GM21723 (cell line): ENCODE measurements at regions not wholly inside any gene's neighbourhood (a gene's known extent, or its start where the extent isn't known, plus 50 kb on each side); places are given as distances from the start of the nearest gene placed in this dataset.

ENCODE experiments used
- ATAC-seq: cut with Tn5 transposase; IDR thresholded peaks from one replicate; pipeline ENCODE4 v1.9.1; 2021; ENCODE audit warnings: mild to moderate bottlenecking, moderate library complexity; ENCODE audit not compliant: unreplicated experiment

DNA sequence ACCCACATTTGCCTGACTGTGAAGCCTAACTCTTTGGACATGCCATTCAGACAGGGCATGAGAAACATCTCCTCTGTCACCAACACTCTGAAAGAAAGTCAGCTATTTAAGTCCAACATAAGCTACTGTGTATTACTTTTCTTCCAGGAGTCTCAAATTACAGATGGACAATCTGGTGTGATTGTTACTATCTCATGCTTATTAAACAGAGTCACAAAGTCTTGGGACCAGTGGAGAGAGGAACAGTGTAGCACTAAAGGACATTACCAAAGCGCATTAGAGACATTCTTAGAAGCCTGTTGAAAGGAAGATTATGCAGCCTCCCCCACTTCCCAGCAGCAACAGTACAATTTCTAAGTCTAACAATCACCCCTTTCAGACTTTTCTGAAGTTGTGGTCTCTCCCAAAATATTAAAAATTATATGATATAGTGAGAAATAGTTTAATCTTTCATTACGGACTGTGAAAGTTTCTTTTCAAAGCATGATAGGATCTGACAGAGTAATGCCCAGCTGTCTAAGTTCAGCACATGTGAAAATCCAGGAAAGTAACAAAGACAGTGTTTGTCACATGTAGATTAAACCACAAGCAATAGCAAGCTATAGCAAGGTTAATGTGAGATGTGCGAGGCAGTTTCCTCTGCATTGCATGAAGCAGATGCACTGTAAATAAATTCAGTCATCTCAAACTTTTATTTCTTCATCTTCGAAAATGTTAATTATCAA, 280.9 kb upstream of the FZD8 start:
- ATAC-seq: no peak

DNA sequence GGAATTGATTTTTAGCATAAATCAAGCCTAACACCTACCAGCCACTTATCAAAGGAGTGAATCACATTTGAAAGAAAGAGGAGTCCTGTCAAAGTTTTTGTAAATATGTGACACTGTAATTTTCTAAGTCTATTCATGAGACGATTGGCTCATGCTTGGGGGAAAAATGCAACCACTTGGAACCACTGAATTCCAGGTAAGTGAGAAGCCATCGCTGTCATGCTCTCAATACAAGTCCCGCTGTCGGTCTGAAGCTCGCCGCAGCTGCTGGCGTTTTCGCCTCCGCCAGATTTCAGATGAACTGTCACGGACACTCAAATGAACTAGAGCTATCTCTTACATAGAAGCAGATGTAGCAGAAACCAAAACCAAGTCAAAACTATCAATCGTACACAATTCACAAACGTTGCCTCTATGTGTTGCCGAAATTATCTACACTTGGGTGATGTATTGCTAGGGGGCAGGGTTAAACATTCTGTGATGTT, 279.8 kb upstream of the FZD8 start:
- ATAC-seq: no peak

DNA sequence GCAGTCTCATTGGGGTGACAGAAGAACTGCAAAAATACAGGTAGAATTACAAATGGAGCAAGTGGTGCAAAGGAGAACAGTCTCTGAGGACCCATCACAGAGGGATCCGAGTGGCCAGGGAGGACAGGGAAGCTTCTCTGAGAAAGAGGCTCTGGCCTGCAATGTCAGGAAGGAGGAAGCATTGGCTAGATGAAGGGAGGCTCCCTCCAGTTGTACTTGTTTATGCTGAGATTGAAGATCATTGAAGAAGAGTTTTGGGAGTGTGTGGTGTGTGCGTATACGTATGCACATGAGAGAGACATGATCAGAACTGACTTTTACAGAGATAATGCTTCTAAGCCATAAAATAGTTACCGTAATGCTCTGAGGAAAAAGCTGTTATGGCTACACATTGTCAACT, 274.7 kb upstream of the FZD8 start:
- ATAC-seq: no peak

DNA sequence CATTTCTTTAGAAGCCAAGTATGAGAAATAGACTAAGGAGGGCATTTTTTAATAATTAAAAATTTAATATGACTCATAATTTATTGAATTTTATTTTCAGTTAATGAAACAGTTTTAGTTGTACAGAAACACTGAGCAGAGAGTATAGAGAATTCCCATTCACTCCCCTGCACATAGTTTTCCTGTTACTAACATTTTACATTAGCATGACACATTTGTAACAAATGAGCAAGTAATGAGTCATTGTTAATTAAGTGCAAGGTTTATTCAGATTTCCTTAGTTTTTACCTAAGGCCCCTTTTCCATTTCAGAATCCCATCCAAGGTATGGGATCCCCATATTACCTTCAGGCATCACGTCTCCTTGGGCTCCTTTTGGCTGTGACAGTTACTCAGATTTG, 271.5 kb upstream of the FZD8 start:
- no peak for ATAC-seq

DNA sequence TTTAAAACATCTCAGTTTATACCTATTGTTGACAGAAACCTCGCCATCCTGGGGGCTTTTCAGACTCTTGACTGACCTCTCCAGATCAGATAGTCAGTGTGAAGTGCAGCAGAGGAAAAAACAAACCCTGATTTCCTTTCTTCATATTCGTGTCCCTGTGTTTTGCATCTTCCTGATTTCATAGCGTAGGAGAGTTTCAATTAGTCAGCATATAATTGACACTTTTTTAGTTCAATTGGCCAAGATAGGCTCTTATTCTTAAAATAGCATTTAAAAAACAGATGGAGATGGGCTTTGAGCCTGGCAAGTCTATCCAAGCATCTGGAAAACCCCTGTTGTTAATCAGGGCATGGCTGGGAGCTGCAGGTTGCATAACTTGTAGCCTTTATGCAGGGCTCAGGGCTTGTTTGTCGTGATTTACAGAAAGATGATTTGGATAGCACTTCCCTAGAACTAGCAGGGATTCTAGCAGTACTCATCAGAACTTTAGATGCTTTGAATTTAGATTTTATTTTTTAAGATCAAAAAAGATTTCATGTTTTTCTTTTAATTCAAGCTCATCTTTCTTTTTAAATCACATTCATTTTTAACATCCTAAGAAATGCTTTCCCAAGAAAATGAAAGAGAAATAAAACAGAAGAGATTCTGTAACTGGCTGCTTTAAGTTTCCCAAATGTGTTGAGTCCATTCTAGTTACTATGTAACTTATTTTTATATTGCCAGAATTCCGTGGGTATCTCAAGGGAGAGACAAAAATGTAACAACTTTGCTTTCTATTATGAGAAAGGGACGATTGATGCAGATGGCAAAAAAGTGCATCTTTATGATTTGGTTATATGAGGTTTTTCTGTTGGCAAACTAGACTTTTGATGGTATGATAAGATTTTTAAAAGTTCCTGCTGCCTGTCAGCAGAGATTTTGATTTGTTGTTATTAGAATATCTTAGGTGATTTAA, 270.8 kb upstream of the FZD8 start:
- no peak for ATAC-seq

DNA sequence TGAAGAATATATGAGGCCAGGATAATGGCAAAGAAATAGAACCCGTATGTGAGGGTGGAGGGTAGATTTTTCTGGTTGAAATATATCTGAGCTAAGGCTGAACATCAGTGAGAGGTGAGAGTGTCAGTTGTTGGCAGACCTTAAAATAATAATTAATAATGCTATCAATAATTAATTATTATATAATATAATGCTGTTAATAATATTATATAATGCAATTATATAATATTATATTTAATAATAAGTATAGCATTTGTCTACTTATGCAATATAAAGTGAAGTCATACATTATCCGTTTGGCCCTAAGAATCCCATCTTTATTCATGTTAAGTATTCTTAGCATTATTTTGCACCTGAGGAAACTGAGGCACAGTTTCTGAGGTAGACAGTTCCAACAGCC, 269.9 kb upstream of the FZD8 start:
- ATAC-seq: no peak

DNA sequence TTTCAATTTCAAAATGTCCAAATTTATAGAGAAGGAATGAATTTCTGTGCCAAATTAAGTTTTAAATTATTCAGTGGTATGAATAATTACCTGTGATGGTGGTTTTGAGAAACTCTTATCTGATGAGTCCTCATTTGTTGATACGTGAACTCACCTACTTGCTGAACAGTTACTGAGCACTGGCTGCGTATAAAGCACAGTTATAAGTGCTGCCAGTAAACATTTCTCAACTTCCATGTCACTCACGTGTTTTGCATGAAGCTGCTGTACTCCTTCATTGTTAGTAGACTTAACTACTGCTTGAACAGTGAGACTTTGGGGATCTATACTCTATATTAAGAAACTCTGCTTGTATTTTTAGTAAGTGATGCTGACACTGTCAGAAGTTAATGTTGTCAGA, 269.1 kb upstream of the FZD8 start:
- no peak for ATAC-seq

DNA sequence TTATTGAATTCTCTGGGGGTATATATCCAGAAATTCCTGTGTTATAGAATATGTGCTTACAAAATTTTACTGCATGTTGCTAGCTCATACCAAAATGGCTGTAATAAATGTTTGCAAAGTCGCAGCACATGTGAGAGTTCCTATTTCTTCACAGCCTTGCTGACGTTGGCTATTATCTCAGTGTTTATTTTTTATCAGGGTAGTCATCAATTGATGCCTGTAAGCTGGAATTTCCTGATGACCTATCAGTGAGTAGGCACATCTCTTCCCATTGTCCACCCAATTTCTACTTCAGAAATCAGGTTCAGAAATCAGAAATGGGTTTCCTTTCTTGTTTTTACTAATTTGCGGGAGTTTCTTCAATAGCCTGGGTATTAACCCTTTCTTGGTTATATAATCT, 268.1 kb upstream of the FZD8 start:
- no peak for ATAC-seq

DNA sequence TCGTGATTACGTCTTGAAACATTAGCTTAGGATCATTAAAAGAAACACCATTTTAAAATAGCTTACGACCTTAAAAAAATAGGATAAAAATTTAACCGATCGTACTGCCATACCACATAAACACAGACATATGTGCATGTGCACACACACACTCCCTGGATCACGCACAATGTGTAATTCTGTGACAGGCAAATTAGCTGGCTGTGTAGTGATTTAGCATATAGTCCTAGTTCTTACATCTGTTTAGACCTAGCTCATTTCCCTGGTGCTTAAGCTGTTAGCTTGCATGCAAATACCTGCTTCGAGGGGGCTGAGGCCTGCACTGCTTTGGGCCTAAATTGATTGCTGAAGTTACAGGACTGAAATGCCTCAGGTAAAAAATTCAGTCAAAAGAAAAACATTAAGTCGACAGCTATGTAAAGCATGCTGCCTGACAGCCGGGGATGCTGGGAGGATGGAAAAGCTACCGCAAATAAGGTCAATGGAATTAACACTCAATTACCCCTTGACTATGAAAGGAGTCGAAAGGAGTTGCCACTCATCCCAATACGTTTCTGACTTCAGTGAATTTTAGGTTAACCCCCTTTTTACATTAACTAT, 267.1 kb upstream of the FZD8 start:
- ATAC-seq: no peak

DNA sequence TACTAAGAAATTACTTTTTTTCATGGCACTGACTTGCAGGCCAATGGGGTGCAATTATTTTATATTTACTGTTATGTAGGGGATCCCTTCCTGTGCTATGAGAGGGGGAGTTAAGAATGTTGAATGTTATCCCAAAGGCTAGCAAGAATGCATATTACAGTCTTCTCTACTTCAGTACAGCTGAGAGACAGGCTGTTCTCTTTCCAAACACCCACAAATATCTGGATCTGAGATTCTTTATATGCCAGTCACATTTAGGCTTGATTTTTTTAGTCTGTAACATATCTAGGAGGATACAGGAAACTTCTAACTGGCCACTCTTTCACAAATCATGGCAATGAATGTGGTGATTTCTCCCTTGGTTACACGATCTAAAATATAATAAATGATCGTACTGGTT, 266.4 kb upstream of the FZD8 start:
- no peak for ATAC-seq

DNA sequence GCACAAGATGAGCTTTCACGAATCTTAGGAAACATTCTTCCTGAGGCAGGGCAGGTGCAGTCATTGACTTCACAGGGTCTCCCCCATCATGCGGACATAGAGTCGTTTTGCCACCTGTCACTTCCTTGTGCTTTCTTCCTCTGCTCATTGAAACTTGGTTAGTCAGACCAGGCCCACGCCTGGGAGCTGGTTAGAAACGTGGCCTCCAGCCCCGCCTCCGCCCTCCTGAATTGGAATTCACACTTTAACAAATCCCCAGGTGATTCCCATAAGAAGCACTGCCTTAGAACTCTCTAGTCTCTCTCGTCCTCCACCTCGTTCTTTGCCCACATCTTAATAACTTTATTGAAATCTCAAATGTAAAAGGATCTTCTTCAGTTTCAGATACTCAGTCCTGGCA, 265.5 kb upstream of the FZD8 start:
- no peak for ATAC-seq

DNA sequence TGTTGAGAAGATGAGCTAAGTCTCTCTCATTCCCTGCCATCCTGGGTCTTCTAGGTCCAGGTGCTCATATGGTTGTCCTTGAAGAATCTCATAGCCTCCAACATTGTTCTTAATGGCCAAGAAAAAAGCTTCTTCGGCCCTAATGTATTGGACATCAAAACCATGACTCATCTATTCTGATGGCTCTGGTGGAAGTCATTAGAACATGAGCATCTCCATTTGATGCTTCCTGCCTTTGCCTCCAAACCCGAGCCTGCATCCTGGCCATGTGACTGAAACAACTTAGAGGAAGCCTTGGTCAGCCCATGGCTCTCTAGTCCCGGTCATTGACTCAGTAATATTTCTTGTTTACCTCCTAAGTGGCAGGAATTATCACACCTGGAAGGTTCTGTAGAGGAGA, 264.1 kb upstream of the FZD8 start:
- no peak for ATAC-seq

DNA sequence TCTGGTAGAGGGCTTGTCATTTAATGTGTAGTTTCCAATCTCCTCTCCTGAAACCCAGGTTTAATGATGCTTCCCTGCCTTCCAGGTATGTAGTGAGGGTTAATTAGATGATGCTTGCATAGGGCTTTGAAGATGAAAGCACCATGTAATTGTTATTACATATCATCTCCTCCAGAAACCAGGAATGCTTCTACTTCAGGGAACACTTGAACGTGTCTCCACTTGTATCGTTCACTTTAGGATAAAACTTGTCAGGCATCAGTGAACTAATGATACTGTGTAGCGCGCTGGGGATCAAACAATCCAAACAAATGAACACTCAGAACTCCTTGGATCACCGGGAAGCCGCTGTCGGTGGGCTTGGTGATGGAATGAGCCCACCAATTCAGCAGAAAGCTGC, 260.9 kb upstream of the FZD8 start:
- ATAC-seq: no peak

DNA sequence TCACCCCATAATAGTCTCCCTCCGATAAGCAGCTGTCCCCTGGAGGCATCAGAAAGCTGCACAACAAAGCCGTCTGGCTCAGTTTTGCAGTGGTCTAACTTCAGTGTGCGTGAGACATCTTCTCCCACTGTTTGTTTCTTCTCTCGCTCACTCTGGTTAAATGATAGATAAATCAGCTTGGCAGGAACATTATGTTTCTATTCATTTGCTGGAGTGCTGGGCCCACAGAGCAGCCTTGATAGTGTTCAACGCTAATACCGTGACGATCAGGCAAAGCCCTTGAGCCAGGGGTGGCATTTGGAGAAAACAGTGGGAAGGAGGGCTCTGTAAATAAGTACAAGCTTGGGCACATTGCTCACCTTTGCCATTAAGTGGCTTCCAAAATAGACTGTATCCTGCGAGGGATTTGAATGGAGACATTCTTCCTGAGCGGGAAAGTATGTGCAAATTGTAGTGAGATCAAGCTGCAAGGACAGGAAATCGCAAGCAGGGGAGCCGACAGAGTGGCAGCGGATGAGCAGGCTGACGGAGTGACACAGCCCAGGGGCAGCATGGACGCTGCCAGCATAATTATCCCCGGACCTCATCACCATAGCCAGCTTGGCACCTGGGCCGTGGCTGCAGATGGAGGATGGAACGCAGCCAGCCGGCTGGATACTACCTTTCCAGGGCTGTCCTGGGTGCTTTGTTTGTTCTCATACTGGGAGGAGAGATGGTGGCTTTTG, 256.8 kb upstream of the FZD8 start:
- ATAC-seq: no peak

DNA sequence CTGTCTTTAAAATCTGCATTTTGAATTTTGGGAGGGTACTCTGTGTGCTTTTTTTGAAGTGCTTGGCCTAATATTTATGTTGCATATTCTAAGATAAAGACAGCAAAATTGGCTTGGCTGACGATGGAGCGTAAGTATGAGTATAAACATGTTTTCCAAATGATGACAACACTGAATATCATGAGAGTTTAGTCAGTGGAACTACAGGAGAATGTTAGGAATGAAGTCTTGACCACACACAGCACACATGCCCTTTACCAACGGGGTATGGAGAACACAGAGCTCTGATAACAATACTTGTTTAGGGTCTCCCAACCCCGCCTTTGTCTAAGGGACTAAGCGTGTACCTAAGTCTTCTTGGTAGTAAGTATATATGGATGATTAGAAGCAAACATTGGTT, 253.9 kb upstream of the FZD8 start:
- ATAC-seq: no peak

DNA sequence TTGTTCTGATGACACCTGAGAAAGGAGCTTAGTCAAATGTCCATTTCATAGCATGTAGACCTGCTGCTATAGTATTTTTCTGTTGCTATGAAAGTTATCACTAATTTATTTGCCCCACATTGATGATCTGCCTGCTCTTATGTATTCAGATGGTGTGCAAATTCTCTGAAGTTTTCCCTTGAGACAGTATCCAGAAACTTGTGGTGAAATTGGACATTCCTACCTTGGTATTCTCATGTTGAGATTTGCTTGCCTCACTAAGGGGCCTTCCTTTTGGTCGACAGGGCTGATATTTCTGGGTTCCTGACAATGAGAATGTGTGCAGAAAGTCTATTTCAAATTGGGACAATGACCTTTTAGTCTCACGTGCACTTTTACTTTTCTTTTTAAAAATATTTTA, 253.2 kb upstream of the FZD8 start:
- ATAC-seq: no peak

DNA sequence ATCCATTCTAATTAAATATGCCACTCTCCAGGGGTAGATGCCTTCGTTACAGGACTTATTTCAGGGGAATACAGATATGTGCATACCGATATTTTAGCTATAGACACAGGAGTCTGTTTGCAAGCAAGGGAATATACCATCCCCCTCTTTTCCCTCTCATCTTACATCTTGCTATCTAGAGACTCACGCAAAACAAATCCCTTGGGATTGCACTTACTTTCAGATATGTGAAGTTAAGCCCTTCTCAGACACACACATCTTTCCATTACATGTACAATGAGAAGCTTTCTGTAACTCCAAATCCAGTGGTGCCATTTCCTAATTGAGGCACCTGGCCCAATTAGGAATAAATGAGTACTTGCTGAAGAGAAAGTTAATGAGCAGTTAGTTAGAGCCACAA, 250.4 kb upstream of the FZD8 start:
- no peak for ATAC-seq

DNA sequence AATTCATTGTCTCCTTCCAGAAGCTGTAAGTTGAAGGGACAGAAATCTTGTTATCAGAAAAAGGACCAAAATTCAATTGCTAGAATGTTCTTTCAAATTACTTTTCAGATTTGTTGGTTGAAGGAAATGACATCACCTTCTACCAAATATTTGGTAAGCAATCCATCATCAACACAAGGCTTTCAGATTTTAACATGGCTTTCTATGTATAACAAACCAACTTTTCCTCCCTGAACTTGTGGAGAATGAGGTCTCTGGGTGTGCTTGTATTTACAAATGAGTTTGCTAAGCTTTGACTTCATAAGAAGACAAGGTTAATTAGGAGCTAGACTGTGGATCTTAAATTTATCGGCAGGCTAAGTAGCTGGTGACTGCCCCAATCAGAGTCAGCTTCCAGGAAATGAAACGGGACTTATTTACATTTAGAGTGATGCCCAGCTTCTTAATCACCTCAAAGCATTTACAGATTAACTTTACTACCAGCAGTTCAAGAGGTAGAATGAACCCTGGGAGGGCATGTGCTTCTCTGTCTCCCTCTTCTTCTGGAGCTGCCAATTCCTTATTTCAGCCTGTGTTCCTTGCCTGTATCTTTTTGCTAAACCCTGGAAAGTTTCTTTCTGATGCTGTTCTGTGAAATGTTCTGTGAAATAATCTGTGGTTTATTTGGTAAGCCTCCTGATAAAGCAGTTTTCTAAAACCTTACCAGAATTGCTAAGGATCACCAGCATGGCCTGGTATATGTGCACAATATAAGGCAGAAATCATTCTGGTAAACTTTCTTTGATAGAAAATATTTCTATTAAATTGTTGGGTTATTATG, 248.8 kb upstream of the FZD8 start:
- no peak for ATAC-seq

DNA sequence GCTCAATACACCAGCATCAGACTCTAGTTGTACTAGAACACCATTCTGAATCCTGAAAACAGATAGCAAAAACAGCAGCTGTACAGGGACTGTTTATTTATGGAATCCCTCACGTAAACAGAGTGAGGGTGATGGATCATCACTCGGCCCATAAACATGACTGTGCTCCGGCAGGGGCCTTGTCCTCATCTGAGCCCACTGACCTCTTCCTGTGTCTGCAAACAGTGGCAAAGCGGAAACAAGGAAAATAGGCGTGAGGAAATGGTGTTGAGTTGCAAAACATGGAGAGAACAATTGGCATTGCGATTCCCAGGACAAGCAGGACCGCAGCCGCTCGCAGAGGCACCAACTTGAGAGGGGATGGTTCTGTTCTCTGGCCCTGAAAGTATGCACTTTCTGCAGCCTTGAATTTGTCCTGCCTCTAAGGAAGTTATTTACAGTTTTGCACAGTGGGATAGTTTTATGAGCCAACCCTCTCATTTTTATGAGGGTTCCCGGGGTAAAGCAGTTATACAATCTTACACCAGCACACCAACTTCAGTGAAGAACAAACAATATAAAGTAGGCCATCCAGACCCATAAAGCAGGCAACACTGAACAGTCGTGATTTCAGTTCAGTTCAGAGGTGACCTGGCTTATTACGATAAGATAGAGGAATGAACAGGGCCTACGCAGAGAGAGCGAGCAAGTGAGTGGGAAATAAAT, 248.0 kb upstream of the FZD8 start:
- ATAC-seq: no peak

DNA sequence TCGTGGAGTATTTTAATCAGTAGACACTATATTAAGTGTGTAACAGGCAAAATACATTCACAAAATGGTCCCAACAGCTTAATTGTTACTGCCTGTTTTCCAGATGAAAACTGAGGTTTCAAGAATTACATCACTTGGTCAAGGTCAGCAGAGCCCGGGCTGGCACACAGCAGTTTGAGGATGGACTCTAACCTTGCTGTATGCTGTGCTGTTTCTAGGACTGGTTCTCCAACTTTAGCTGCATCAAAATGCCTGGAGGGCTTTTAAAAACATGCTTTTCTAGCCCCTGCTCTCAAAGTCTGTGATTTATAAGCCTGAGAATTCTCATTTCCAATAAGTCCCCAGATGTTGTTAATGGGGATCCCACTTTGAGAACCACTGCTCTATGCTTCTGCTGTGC, 247.1 kb upstream of the FZD8 start:
- ATAC-seq: no peak
